ENCODE measurements at regions not wholly inside any gene's neighbourhood (a gene's known extent, or its start where the extent isn't known, plus 50 kb on each side); places are given as distances from the start of the nearest gene placed in this dataset.

GRCh38 chr7:39891894-39892293, 58.2 kb upstream of the CDK13 start:
- no peak for DNase-seq

DNA sequence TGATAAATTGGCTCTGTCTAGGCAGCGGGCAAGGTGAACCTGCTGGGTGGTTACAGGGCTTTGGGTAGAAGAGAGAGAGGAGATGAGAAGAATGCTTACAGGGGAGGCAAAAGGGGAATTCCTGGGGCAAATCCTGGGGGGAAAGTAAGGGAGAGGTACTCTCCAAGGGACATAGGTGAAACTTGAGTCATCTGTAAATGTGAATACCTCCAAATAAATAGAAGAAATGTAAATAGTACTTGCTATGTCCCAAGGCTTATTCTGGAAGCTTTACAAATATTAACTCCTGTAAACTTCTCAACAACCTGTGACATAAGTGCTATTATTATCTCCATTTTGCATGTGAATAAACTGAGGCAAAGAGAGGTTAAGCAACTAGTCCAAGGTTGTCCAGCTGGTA, 57.7 kb upstream of the CDK13 start:
- no peak for DNase-seq

DNA sequence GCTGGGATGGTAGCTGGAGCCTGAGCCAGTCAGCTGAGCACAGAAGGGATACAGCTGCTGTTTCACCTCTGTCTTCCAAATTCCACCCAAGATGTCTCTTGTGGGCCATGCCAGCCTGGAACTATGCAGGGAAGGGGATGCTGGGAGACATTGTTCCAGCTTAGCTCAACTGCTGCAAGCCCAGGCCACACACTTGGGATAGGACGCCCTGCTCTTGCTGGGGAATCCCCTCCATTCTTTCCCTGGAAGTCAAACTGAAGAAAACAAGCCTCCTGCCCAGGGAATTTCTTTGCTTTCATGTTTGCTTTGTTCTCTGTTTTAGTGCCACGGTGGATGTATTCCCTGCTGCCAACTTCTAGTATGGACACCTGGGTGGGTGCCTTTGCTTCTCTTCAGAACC, 55.2 kb upstream of the CDK13 start:
- no peak for DNase-seq

- DNase-seq = no peak
Measured at GRCh38 chr7:39896840-39897239, 53.2 kb upstream of the CDK13 start.

DNA sequence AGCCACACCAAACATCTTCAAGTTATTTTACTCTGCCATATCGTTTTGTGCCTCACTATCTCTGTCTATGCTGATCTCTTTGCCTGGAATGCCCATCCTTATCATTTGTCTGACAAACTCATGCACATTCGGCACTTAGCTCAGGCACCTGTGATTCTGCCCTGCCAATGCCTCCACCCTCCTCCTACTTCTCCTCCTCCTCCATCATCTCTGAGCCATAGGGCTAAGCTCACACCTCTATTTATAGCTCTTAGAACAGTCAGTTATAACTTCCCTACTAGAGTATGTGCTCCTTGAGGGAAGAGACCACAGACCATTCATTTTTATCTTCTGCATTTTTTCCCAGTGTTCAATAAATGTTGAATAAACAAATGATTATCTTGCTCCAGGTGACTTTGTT, 51.2 kb upstream of the CDK13 start:
- no peak for DNase-seq

Data from NCI-H2081 treated with DMSO at 0.1 percent for 48 hours (cell line).